Nephron (organoid): ENCODE measurements at regions not wholly inside any gene's neighbourhood (a gene's known extent, or its start where the extent isn't known, plus 50 kb on each side); places are given as distances from the start of the nearest gene placed in this dataset.
"Not testable (repeated sequence)": the region's sequence is repeated elsewhere in the genome, so short reads cannot be mapped to it uniquely, and the experiment has no call there.

Experiments used
- H3K27ac Mint-ChIP-seq, 3 experiments: 2 replicates each; pipeline ENCODE4 v1.8.0; 2020; ENCODE audit warnings: mixed read lengths in 3 of 3, mild to moderate bottlenecking in 2 of 3, moderate library complexity in 1 of 3
- H3K27me3 Mint-ChIP-seq: 2 replicates; pipeline ENCODE4 v1.8.0; 2021; ENCODE audit warnings: low read depth, mild to moderate bottlenecking, moderate library complexity, mixed read lengths
- H3K36me3 Mint-ChIP-seq: 2 replicates; pipeline ENCODE4 v1.8.0; 2020; ENCODE audit warnings: low read depth, mixed read lengths
- H3K4me1 Mint-ChIP-seq: 2 replicates; pipeline ENCODE4 v1.8.0; 2020; ENCODE audit warnings: mixed read lengths
- H3K4me3 Mint-ChIP-seq, 3 experiments: 2 replicates each; pipeline ENCODE4 v1.8.0; 2020; ENCODE audit warnings: mild to moderate bottlenecking in 3 of 3, mixed read lengths in 3 of 3, moderate library complexity in 2 of 3
- H3K9me3 Mint-ChIP-seq: 2 replicates; pipeline ENCODE4 v1.8.0; 2020; ENCODE audit warnings: mixed read lengths
- CTCF ChIP-seq, 3 experiments: fragments of 200-600 bp; sonication (generic); IDR thresholded peaks; one replicate each; pipeline ENCODE4 v1.5.0; 2021; ENCODE audit warnings: antibody characterized with exemption in 3 of 3; ENCODE audit not compliant: unreplicated experiment in 3 of 3

- Mint-ChIP-seq H3K36me3 (no peaks in the 10 kb centered on the region), H3K27me3 (peaks cover 12% of the 10 kb centered on the region), H3K27ac (no peak overlapping the region), H3K4me1 (peaks cover 6% of the 10 kb centered on the region), H3K4me3 (no peak overlapping the region), H3K9me3 (peaks cover 8% of the 10 kb centered on the region)
- no peak for TF ChIP-seq CTCF (IDR thresholded peaks at IDR 0.05; ENCODE audit: unreplicated experiment in 3 of 3)
Observed at GRCh38 chr20:20788308-20788707, 75.9 kb upstream of the RALGAPA2 start.

- TF ChIP-seq CTCF (IDR thresholded peaks at IDR 0.05; ENCODE audit: unreplicated experiment in 3 of 3): no peak
- Mint-ChIP-seq H3K27me3 (peaks cover 7% of the 10 kb centered on the region), H3K27ac (no peak overlapping the region), H3K4me1 (peaks cover 23% of the 10 kb centered on the region), H3K4me3 (no peak overlapping the region), H3K36me3 (no peaks in the 10 kb centered on the region), H3K9me3 (peaks cover 8% of the 10 kb centered on the region)
Observed at GRCh38 chr20:20786428-20786827, 74.0 kb upstream of the RALGAPA2 start.

GRCh38 chr20:20785226-20785625, 72.8 kb upstream of the RALGAPA2 start:
- no peak for TF ChIP-seq CTCF (IDR thresholded peaks at IDR 0.05; ENCODE audit: unreplicated experiment in 3 of 3)
- Mint-ChIP-seq H3K27ac (no peak overlapping the region), H3K27me3 (peaks cover 12% of the 10 kb centered on the region), H3K9me3 (peaks cover 8% of the 10 kb centered on the region), H3K36me3 (no peaks in the 10 kb centered on the region), H3K4me1 (peaks cover 29% of the 10 kb centered on the region), H3K4me3 (no peak overlapping the region)

GRCh38 chr20:20784450-20784849, 72.0 kb upstream of the RALGAPA2 start:
- not testable (repeated sequence) for H3K27ac Mint-ChIP-seq, H3K36me3 Mint-ChIP-seq, H3K4me3 Mint-ChIP-seq, H3K9me3 Mint-ChIP-seq
- H3K4me1 Mint-ChIP-seq: peaks cover 36% of the 10 kb centered on the region
- peaks cover 12% of the 10 kb centered on the region for H3K27me3 Mint-ChIP-seq

GRCh38 chr20:20783450-20783849, 71.0 kb upstream of the RALGAPA2 start:
- H3K9me3 Mint-ChIP-seq: peaks cover 10% of the 10 kb centered on the region
- H3K27ac Mint-ChIP-seq: peak overlapping the region in 2 of 3 experiments; percentile 22 to 93
- H3K4me3 Mint-ChIP-seq: no peak overlapping the region
- peaks cover 4% of the 10 kb centered on the region for H3K27me3 Mint-ChIP-seq
- H3K36me3 Mint-ChIP-seq: no peaks in the 10 kb centered on the region
- H3K4me1 Mint-ChIP-seq: peaks cover 43% of the 10 kb centered on the region
- TF ChIP-seq CTCF (IDR thresholded peaks at IDR 0.05; ENCODE audit: unreplicated experiment in 3 of 3): no peak

- H3K27ac Mint-ChIP-seq: peak overlapping the region in 2 of 3 experiments; percentile 93 to 94
- H3K4me1 Mint-ChIP-seq: peaks cover 46% of the 10 kb centered on the region
- H3K36me3 Mint-ChIP-seq: no peaks in the 10 kb centered on the region
- no peak overlapping the region for H3K4me3 Mint-ChIP-seq
- TF ChIP-seq CTCF (IDR thresholded peaks at IDR 0.05; ENCODE audit: unreplicated experiment in 3 of 3): no peak
- peaks cover 4% of the 10 kb centered on the region for H3K27me3 Mint-ChIP-seq
- peaks cover 11% of the 10 kb centered on the region for H3K9me3 Mint-ChIP-seq
Observed at GRCh38 chr20:20782755-20783154, 70.3 kb upstream of the RALGAPA2 start.
